ENCODE measurements at regions not wholly inside any gene's neighbourhood (a gene's known extent, or its start where the extent isn't known, plus 50 kb on each side); places are given as distances from the start of the nearest gene placed in this dataset.

DNA sequence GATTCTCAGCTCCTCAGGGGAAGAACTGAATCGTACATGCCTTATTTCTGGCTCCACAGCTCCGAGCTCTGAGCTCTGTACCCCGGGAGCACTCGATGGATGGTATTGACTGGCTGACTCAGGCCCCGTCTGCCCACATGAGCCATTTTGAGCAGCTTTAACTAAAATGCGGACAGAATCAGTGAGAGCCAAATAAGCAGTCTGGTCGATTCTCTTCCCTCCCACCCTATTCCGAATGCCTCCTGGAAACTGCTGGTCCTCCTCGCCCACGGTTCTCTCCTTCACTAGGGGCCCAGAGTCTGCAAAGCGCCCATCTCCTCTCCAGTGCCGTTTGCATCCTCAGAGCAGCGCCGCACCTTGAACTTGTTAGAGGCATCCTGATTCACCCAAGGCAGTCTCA, 125.9 kb upstream of the IRF2BP2 start:
- no peaks in the 10 kb centered on the region for H3K36me3 ChIP-seq (ENCODE audit: insufficient read depth, low read depth, low read length)
- H3K9ac ChIP-seq (ENCODE audit: low read depth, low read length) = no peak overlapping the region
- no peaks in the 10 kb centered on the region; the same call in 1 of the 2 replicates for H3K4me1 ChIP-seq (ENCODE audit: insufficient read depth, low read length)
- H3K27me3 ChIP-seq (ENCODE audit: insufficient read depth, low read length) = no peaks in the 10 kb centered on the region
- H3K4me3 ChIP-seq (ENCODE audit: low read length) = no peak overlapping the region
- H3K27ac ChIP-seq (ENCODE audit: low read length) = no peak overlapping the region
- H3K9me3 ChIP-seq (ENCODE audit: insufficient read depth, low read depth, low read length) = no peaks in the 10 kb centered on the region

DNA sequence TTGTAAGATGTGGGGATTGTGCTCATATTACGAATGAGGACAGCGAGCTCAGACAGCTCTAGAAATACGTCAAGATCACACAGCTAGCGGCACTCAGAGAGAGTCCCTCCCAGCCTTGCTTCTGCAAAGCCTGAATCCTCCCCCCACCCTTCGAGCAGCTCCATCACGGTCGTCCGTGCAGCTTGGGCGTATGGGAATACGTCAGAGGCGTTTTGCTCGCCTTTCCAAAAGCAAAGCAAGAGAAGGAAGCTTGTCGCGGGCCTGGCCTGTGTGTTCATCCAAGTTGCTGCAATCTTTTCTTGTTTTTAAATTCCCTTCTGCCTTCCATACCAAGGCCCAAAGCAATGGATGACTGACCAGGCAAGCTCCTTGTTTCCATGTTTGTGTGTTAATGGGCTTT, 125.5 kb upstream of the IRF2BP2 start:
- H3K27me3 ChIP-seq (ENCODE audit: insufficient read depth, low read length) = no peaks in the 10 kb centered on the region
- no peak overlapping the region for H3K4me3 ChIP-seq (ENCODE audit: low read length)
- no peaks in the 10 kb centered on the region for H3K9me3 ChIP-seq (ENCODE audit: insufficient read depth, low read depth, low read length)
- H3K27ac ChIP-seq (ENCODE audit: low read length) = no peak overlapping the region
- H3K4me1 ChIP-seq (ENCODE audit: insufficient read depth, low read length) = no peaks in the 10 kb centered on the region; the same call in 1 of the 2 replicates
- H3K9ac ChIP-seq (ENCODE audit: low read depth, low read length) = no peak overlapping the region
- H3K36me3 ChIP-seq (ENCODE audit: insufficient read depth, low read depth, low read length) = no peaks in the 10 kb centered on the region

DNA sequence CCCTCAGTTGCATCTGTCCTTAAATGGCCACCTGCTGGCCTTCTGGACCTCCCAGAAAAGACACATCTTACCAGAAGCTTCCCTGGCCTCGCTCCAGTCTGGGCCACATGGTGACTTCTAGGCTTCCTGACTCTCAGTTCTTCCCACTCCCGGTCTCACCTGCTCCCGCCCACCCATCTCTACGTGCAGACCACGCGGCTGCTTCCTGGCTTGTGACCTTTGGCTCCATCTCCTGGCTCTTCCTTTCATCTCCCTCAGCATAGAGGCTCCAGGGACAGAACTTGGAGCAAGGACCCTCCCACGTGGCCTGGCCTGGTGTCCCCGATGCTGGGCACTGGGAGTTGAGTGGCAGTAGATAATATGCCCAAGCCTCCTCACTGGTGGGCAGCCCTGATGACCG, 124.9 kb upstream of the IRF2BP2 start:
- Histone ChIP-seq H3K4me3 (ENCODE audit: low read length) (no peak overlapping the region), H3K9me3 (ENCODE audit: insufficient read depth, low read depth, low read length) (no peaks in the 10 kb centered on the region), H3K9ac (ENCODE audit: low read depth, low read length) (no peak overlapping the region), H3K4me1 (ENCODE audit: insufficient read depth, low read length) (no peaks in the 10 kb centered on the region; the same call in 1 of the 2 replicates), H3K27me3 (ENCODE audit: insufficient read depth, low read length) (no peaks in the 10 kb centered on the region), H3K27ac (ENCODE audit: low read length) (no peak overlapping the region), H3K36me3 (ENCODE audit: insufficient read depth, low read depth, low read length) (no peaks in the 10 kb centered on the region)

DNA sequence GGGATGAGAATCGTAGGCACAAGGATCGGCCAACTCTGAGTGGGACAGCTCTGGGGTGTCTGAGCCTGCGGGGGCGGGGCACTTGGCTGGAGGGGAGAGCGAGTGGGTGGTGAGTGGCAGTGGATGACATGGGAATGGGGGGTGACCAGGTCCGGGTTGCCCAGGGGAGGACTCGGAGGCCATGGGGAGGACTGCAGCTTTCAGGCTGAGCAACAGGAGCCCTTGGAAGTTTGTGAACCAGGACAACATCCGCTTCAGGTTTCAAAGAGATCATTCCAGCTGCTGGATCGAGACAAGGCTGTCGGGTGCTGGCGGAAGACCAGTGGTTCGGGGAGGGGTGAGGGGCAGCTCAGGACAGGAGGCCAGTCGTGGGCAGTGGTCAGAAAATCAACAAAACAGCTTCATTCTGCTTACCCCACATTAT, 124.4 kb upstream of the IRF2BP2 start:
- no peak overlapping the region for H3K9ac ChIP-seq (ENCODE audit: low read depth, low read length)
- no peaks in the 10 kb centered on the region; the same call in 1 of the 2 replicates for H3K4me1 ChIP-seq (ENCODE audit: insufficient read depth, low read length)
- H3K9me3 ChIP-seq (ENCODE audit: insufficient read depth, low read depth, low read length) = no peaks in the 10 kb centered on the region
- H3K27ac ChIP-seq (ENCODE audit: low read length) = no peak overlapping the region
- no peak overlapping the region for H3K4me3 ChIP-seq (ENCODE audit: low read length)
- H3K27me3 ChIP-seq (ENCODE audit: insufficient read depth, low read length) = no peaks in the 10 kb centered on the region
- H3K36me3 ChIP-seq (ENCODE audit: insufficient read depth, low read depth, low read length) = no peaks in the 10 kb centered on the region

DNA sequence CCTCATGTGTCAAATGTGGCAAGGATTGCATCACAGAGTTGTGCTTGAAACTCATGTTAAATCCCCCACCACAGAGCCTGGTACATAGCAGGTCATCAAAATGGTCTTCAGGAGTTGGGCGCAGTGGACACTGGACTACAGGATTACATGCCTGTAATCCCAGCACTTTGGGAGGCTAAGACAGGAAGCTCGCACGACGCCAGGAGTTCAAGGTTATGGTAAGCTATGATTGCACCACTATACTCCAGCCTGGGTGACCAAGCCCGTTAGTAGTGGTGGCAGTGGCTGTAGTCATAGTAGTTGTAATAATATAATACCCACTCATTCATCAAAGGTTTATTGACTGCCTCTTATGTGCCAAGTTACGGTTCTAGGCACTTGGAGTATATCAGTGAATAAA, 123.4 kb upstream of the IRF2BP2 start:
- Histone ChIP-seq H3K27ac (ENCODE audit: low read length) (no peak overlapping the region), H3K4me3 (ENCODE audit: low read length) (no peak overlapping the region), H3K36me3 (ENCODE audit: insufficient read depth, low read depth, low read length) (no peaks in the 10 kb centered on the region), H3K9me3 (ENCODE audit: insufficient read depth, low read depth, low read length) (no peaks in the 10 kb centered on the region), H3K9ac (ENCODE audit: low read depth, low read length) (no peak overlapping the region), H3K4me1 (ENCODE audit: insufficient read depth, low read length) (no peaks in the 10 kb centered on the region; the same call in 1 of the 2 replicates), H3K27me3 (ENCODE audit: insufficient read depth, low read length) (no peaks in the 10 kb centered on the region)

DNA sequence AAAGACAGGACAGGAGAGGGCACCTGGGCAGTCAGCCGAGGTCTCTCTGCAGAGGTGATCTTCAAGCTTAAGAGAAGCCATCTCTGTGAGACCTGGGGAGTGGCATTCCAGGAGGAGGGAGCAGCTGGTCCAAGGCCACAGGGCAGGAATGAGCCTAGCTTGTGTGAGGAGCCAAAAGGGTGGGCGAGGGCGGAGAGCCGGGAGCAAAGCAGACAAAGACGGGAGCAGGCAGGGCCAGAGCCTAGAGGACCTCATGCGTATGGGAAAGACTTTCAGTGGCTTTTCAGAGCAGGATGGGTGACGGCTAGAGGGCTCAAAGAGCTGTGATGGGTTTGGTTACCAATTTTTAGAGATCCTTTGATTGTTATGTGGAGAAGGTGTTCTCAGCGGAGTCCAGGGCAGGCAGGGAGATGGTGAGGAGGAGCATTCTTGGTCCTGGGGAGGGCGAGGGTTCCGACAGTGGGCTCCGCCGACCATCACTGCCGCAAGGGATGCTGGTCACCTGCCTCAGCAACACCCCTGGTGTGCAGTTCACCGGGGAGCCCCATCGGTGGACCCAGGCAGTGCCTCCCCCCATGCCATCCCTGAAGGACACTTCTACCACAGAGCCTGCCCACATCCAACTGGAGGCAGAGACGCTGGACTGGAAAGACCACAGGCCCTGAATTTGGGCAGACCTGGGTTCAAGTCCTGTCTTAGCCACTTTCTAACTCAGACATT, 122.9 kb upstream of the IRF2BP2 start:
- H3K4me3 ChIP-seq (ENCODE audit: low read length) = no peak overlapping the region
- no peak overlapping the region for H3K9ac ChIP-seq (ENCODE audit: low read depth, low read length)
- H3K27me3 ChIP-seq (ENCODE audit: insufficient read depth, low read length) = no peaks in the 10 kb centered on the region
- no peaks in the 10 kb centered on the region; the same call in 1 of the 2 replicates for H3K4me1 ChIP-seq (ENCODE audit: insufficient read depth, low read length)
- no peaks in the 10 kb centered on the region for H3K9me3 ChIP-seq (ENCODE audit: insufficient read depth, low read depth, low read length)
- no peak overlapping the region for H3K27ac ChIP-seq (ENCODE audit: low read length)
- no peaks in the 10 kb centered on the region for H3K36me3 ChIP-seq (ENCODE audit: insufficient read depth, low read depth, low read length)

DNA sequence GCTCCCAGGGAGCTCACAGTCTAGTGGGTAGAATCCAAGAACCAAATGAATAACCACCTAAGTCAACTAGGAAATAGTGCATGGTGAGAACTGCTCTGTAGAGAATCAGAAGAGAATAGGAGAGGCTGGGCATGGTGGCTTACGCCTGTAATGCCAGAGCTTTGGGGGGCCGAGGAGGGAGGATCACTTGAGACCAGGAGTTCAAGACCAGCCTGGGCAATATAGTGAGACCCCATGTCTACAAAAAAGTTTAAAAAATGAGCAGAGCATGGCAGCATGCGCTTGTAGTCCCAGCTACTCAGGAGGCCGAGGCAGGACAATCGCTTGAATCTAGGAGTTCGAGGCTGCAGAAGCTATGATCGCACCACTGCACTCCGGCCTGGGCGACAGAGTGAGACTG, 122.3 kb upstream of the IRF2BP2 start:
- H3K36me3 ChIP-seq (ENCODE audit: insufficient read depth, low read depth, low read length) = no peaks in the 10 kb centered on the region
- no peaks in the 10 kb centered on the region for H3K27me3 ChIP-seq (ENCODE audit: insufficient read depth, low read length)
- no peak overlapping the region for H3K4me3 ChIP-seq (ENCODE audit: low read length)
- peaks cover 4% of the 10 kb centered on the region for H3K4me1 ChIP-seq (ENCODE audit: insufficient read depth, low read length)
- no peaks in the 10 kb centered on the region for H3K9me3 ChIP-seq (ENCODE audit: insufficient read depth, low read depth, low read length)
- no peak overlapping the region for H3K9ac ChIP-seq (ENCODE audit: low read depth, low read length)
- no peak overlapping the region for H3K27ac ChIP-seq (ENCODE audit: low read length)

DNA sequence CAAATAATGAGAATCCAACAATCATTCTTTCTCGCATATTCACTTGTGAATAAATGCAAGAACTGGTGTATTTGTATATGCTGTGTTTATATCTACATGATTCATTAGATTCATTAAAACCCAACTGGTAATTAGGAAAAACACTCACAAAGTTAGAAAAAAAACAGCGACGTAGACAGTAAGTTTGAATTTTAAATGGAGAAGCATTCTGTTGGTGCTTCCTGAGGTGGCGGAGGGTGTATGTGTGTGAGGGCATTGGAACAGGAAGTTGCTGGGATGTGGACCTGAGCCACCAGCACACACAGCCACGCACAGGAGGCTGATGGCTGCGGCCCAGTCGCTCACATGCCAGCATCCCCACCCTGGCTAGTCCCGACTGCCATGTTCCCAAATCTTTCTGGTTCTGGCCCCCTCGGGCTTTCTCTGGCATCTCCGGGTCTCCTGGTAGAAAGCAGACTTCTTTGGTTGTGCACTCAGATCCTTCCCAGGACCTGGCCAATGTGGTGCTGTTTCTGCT, 121.6 kb upstream of the IRF2BP2 start:
- H3K4me1 ChIP-seq (ENCODE audit: insufficient read depth, low read length) = peaks cover 10% of the 10 kb centered on the region
- no peaks in the 10 kb centered on the region for H3K36me3 ChIP-seq (ENCODE audit: insufficient read depth, low read depth, low read length)
- H3K27ac ChIP-seq (ENCODE audit: low read length) = no peak overlapping the region
- no peaks in the 10 kb centered on the region for H3K27me3 ChIP-seq (ENCODE audit: insufficient read depth, low read length)
- H3K9me3 ChIP-seq (ENCODE audit: insufficient read depth, low read depth, low read length) = no peaks in the 10 kb centered on the region
- no peak overlapping the region for H3K9ac ChIP-seq (ENCODE audit: low read depth, low read length)
- H3K4me3 ChIP-seq (ENCODE audit: low read length) = no peak overlapping the region

DNA sequence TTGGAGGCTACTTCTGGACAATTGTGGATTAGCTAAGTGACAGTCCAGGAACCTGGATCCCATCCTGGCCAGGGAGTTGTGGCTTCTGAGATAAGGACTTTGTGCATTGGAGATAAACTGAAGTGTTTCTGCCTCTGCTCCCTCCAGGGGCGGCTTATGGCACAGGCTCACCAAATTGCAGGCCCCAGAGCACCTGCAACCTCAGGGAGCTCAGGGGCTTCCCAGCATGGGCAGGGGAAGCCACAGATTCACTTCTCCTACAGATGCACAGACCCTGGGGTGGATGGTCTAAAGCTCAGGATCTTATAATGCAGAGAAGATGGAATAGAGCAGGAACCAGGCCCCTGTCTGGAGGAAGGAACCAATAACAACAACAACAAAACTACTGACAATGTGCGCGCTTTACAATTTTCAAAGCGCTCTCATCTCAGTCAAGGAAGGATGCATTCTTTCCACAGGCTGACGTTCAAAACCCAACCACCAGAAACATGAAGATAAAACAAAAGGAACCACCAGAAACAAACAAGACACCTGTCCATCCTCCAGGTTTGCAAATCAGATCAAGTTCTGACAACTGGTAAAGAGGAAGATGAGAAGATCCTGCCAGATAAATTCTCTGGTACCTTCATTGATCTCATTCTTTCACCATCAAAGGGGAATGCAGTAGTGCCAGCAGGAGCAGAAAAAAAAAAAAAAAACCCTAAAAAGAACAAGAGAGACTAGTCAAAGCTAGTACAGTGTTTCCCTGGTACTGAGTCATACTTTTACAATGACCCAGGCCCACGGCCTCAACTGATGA, 121.0 kb upstream of the IRF2BP2 start:
- H3K9me3 ChIP-seq (ENCODE audit: insufficient read depth, low read depth, low read length) = no peaks in the 10 kb centered on the region
- H3K36me3 ChIP-seq (ENCODE audit: insufficient read depth, low read depth, low read length) = no peaks in the 10 kb centered on the region
- H3K27me3 ChIP-seq (ENCODE audit: insufficient read depth, low read length) = no peaks in the 10 kb centered on the region
- no peak overlapping the region for H3K4me3 ChIP-seq (ENCODE audit: low read length)
- H3K27ac ChIP-seq (ENCODE audit: low read length) = no peak overlapping the region
- H3K9ac ChIP-seq (ENCODE audit: low read depth, low read length) = no peak overlapping the region
- H3K4me1 ChIP-seq (ENCODE audit: insufficient read depth, low read length) = peaks cover 15% of the 10 kb centered on the region

DNA sequence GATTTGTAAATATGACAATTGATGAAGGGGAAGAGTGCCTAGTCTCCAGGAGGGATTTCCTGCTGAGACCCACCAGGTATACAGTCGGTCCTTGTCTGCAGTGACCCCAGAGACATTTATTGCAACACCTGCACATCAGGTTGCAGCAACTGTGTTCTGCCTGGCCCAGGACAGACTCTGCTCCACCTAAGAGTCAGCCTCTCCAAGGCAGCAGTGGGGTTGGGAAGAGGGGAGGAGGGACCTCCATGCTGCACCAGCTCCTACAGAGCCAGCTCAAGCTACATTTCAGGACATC, 120.4 kb upstream of the IRF2BP2 start:
- Histone ChIP-seq H3K4me1 (ENCODE audit: insufficient read depth, low read length) (peaks cover 16% of the 10 kb centered on the region), H3K27me3 (ENCODE audit: insufficient read depth, low read length) (no peaks in the 10 kb centered on the region), H3K9ac (ENCODE audit: low read depth, low read length) (no peak overlapping the region), H3K4me3 (ENCODE audit: low read length) (no peak overlapping the region), H3K36me3 (ENCODE audit: insufficient read depth, low read depth, low read length) (no peaks in the 10 kb centered on the region), H3K27ac (ENCODE audit: low read length) (no peak overlapping the region), H3K9me3 (ENCODE audit: insufficient read depth, low read depth, low read length) (no peaks in the 10 kb centered on the region)

DNA sequence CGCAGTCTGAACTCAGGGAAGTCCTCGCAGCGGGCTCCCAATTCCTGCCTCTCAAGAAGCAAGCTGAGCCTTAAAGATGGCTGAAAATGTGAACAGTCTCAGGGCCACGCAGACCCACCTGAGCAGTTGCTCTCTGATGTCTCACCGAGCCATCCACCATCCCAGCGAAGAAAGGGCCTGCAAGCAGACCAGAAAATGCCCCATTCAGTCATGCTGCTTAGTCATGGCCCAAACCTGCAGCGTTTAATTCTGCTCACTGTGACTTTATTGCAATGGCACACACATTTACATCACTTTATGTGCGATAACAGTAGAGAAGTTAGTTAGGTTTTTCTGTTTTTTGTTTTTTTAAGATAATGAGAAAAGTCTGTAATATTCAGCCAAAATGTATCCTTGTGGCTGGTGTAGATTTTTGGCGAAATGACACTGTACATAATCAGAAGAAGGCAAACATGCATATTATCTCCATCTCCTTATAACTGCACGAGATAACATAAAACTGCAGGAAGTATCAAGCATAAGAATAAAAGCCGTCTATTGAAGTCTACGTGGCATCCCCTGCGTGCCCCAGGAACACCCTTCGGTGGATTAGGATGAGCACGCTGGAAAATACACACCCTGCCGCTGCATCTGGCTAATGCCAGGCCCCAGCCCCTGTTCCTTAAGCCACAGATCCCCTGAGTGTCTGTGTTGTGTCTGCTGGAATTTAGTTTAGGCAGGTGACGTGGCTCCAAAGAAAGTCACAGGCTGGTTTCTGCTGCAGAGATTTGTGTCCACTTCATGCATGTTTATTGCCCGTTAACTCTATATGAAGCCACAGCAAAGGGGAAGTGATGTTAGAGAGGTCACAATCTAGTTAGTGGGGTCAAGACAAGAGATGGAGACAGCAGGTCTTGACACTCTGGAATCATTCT, 119.8 kb upstream of the IRF2BP2 start:
- Histone ChIP-seq H3K9me3 (ENCODE audit: insufficient read depth, low read depth, low read length) (no peaks in the 10 kb centered on the region), H3K27ac (ENCODE audit: low read length) (no peak overlapping the region), H3K4me3 (ENCODE audit: low read length) (no peak overlapping the region), H3K4me1 (ENCODE audit: insufficient read depth, low read length) (peaks cover 22% of the 10 kb centered on the region), H3K9ac (ENCODE audit: low read depth, low read length) (no peak overlapping the region), H3K27me3 (ENCODE audit: insufficient read depth, low read length) (no peaks in the 10 kb centered on the region), H3K36me3 (ENCODE audit: insufficient read depth, low read depth, low read length) (no peaks in the 10 kb centered on the region)

Data from iPS-20b (cell line).